Anterior cingulate cortex (tissue), 58 donors: ENCODE measurements at regions not wholly inside any gene's neighbourhood (a gene's known extent, or its start where the extent isn't known, plus 50 kb on each side); places are given as distances from the start of the nearest gene placed in this dataset.

Source experiments
- DNase-seq, 58 donors: peaks; one replicate each; lab custom pipeline; 2025; lab: John Stamatoyannopoulos, UW

DNA sequence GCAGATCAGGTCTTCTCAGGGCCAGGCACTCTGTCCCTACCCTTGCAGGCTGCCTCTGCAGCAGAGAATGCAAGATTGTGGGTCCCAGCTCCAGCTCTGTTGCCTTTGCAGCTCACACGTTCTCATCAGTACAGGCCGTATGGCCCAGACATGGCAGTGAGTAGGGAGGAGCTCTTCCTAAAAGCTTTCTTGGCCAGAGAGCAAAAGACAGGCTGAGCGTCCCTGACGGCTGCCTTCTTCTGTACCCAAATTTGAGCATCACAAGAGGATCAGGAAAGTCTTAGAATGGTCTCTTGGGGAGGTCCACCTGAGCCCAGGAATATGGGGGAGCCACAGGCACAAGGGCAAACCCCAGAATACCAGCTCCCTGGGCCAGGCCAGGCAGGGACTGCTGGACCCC, 266.3 kb upstream of the ZMIZ1 start:
- no peak for DNase-seq

DNA sequence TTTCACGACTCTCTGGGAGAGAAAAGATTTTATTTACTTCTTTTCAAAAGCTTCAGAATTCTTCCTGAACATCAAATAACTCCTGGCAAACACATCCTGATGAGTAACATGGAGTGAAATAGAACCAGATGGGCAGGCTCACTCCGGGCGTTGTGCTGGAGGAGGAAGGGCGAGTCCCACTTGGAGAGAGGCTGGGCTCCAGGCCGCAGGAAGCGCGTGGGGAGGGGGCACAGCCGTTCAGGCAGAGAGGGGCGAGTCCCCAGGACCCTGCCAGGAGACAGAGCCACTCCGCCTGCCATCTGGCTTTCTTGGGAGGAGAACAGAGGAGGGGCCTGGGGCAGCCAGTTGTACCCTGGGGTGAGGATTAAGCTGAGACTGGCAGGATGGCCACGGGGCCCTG, 265.9 kb upstream of the ZMIZ1 start:
- peak in 6 of 58 donors; percentile 6 to 48 (median 18) for DNase-seq

DNA sequence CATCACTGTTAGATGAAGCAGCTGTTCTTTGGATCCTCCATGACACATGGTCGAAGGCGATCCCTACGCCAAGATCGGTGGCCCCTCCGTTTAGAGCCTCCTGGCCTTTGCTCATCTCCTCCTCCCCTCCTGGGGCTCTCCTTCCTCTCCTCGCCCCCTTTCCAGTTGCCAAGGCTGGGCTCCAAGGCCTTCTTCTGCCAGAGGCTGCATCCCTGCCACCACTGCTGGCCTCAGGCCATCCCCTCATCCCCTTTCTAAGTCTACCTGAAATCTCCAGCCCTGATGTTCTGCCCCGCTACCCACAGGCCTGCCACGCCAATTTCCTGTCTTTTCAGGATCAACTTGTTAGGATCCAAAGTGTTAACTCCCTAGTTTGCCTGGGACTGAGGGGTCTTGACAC, 265.1 kb upstream of the ZMIZ1 start:
- DNase-seq = no peak

DNA sequence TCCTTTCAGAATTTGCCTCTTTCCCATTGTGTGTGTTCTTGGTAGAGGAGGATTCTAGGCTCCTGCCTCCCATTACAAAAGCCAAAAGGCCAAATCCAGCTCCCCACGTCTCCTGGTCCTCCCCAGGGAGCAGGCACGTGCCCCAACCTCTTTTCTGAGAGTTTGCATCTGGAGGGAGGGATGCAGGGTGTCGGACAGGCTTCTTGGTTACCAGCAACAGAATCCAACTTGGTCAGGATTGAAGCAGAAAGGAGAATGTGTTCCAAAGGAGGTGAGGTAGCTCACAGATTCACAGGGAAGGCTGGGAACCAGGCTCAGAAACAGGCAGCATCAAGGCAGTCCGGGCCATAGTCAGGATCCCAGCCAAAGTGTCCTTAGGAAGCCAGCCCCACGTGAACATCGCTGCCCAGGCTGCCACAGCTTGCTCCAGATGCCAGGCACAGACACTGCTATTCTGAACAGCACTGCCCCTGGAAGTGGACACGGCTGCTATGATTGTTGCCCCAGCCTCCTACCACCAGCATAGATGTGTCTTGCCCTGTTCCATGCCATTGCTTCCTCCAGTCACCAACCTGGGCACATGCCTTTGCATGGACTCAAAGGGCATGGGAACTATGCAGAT, 264.2 kb upstream of the ZMIZ1 start:
- no peak for DNase-seq

DNA sequence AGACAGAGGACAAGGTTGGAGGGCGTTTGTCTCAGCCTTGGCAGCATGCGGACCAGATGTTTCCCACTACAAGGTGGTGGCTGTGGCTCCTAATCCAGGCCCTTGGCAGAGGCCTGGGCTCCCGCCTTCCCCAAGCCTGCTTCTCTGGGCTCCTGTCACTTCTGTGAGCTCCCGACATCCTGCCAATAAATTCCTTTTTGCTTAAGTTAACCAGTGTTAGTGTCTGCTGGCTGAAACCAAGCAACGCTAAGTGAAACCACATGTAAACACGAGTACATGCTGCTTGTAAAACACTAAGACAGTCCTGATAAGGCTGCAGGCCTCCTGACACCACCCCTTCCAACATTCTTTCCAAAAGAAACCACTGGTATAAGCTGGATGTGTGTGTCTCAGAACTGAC, 263.6 kb upstream of the ZMIZ1 start:
- no peak for DNase-seq

DNA sequence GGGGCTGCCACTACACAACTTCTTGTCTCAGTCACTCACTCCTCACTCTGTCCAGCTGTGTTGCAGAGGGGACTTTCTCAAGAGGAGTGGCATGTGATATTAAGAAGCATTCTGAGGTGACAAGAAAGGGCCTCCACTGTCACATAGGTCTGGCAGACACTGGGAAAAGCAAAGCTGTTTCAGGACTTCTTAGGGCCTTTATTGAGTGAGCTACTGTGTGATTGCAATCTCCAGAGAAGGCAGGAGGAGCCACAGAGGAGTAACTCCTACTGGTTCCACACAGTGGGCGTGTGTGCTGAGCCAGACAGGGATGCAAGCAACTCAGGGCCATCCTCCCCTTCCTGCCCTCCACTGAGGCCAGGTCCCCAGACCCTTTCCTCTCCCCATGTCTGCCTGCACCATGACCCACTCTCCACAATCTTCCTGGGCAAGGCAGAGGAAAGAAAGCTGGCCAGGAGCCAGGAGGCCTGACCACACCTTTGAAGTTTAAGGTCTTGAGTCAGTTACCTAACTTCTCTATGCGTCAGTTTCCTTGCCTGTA, 262.0 kb upstream of the ZMIZ1 start:
- DNase-seq = no peak

DNA sequence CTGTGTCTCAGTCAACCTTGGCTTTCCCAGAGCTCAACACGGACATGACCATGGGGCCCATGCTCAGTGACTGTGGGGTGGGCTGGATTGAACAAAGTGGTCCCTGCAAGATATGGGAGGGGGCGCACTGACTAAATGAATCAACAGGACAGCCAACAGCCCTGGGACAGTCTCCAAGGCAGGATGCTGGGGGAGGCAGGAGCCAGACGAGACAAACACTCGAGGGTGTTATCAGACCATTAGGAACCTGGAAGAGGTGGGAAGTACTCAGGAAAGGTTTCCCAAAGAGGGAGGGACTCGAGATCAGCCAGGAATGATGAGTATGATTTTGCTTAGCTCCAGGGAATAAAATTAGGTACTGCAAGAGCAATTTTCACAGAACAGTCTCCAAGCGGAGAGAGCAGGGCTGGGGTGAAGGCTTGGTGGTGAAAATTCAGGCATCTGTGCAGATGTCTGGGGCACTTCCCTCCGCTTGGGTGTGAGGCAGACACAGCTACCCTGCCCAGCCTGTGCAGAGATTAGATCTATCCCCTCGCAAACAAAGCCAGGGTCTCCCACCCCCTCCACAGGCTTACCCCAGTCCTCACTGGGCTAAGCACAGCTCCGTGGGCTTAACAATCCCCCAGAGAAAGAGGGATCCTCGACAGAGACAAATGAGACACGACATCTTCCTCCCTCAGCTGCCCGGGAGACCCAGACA, 261.1 kb upstream of the ZMIZ1 start:
- no peak for DNase-seq

DNA sequence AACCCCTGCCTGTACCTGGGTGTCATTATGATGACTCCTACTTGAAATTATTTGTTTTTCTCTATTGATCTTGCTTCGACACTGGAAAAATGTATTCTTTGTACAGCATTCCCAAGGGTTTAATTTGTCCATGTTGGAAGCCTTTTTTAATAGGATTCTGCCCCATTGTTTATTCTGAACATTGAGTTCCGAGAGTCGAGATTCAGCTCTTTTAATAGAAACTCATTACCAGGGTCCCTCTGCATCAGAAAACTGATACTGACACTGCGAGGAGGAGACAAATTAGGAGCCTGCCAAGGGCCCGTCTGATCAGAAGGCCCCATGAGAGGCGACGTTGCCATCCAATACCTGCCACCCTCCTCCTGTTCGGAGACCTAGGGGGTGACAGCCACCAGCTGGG, 260.5 kb upstream of the ZMIZ1 start:
- DNase-seq = no peak

DNA sequence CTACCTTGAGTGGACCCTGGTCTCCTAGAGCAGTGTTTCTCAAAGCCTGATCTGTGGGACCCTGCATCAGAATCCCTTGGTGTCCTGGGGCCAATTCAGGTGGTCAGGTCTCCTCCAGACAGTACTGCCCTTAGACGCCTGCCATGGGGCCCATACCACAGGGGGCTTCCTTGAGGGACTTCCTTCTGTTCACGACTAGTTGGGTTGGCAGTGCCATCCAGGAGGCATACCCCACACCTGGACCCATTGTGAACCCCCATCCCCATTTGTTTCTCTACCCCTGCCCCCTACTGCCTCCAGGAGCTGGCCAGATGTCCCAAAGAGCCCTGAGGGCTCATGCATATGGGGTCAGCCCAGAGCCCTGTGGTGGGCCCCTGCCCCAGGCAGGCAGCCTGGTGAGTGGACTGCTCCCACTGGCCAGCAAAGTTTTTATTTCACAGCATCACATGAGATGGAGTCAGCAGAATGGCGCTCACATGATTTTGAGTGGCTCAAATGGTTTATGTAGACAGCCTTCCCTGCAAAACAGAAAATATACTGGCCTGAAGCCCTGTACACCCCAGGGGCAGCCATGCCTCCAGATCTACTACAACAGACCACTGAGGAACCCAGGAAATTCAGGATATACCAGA, 259.9 kb upstream of the ZMIZ1 start:
- no peak for DNase-seq

DNA sequence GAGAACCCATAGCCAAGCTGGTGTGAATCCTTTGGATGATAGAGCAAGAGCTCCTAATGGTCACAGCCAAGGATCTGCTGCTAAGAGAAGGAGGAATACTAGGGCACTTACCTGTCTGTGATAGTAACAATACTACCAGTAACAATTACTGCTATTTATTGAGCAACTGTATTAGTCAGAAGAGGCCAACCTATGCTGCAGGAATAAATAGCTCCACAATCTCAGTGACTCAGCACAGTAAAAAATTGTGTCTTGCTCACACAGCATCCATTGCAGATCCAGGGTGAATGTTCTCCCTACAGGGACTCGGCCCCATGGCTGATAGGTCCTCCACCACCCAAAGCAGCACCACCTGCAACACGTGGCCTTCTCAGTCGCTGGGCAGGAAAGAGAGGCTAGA, 257.6 kb upstream of the ZMIZ1 start:
- no peak for DNase-seq

DNA sequence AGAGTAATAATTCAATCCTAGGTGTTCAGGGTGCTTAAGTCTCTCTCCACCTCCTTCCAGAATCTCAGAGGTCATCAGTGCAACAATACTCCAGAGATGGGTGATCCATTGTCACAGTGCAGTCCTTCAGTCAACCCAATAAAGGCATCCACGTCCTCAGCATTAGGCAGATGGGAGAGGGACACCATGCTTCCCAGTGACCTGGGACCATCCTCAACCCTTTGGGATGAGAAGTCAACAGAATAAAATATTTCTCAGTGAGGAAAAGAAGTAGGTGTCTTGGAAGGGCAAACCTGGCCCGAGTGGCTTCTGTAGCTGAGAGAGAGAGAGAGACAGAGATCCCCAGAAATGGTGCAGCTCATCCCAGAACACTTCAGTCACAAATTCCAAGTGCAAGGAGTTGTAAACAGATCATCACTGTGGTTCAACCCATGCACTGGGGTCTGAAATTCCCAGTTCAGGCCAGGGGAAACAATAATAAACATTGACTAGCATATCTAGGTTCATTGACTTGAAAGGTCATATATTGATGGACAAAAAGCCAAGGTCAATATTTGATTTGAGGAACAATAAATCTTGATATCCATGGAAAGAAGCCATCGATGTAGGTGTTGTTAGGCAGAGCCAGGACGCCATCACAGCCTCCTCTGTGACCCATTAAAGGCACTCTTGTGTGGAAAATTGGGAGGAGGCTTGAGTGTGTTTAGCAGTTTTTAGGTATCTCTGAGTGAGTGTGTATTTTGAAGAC, 256.0 kb upstream of the ZMIZ1 start:
- DNase-seq = no peak

DNA sequence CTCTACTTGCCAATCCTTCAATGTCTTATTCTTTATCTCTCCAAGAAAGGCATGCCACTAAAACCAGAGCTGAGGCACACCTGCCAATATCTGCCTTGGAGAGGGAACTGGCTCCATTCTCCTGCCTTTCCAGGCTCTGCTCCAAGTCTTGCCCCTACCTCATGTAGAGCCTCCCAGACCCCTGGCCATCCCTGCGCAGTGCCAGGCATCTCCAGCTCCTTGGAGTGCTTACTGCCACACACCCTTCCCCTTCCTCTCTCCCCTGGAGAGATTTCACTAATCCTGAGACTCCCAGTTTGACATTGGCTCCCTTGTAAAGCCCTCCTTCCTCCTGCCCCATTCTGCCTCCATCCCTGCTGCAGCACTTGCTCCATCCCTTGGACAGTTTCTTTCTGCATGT, 255.2 kb upstream of the ZMIZ1 start:
- DNase-seq = no peak

DNA sequence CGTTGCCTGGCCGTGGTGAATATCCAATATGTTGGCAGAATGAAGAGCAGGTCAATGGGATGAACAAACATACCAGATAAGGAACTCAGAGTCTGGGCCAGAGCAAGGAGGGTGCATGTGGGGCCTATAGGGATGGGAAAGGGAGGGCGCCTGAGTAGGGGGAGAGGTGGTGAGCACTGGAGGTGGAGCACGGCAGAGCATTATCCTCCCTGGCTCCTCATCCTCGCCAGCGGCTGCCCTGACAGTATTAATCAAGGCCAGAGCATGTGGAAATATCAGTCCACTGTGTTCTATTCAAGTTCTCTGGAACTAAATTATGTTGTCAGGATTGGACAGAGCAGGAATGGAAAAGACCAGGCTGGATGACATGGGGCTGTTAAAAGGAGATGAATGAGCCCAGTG, 254.8 kb upstream of the ZMIZ1 start:
- no peak for DNase-seq

DNA sequence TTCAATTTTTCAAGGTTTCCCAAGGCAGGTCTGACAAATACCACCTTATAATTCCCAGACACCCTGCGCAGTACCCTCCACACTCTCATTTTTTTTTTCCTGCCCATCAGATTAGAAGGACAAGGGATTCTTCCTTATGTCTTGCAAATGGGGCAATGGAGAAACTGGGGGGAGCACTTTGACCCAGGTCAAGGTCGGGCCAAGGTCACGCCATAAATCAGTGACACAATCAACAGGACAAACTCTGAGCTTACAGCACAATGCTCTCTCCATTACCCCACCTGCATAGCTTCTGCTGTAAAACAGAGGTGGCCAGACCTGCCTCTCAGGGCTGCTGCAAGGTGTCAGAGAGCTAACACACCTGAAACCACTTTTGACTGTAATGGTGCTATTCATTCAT, 254.4 kb upstream of the ZMIZ1 start:
- DNase-seq = no peak

DNA sequence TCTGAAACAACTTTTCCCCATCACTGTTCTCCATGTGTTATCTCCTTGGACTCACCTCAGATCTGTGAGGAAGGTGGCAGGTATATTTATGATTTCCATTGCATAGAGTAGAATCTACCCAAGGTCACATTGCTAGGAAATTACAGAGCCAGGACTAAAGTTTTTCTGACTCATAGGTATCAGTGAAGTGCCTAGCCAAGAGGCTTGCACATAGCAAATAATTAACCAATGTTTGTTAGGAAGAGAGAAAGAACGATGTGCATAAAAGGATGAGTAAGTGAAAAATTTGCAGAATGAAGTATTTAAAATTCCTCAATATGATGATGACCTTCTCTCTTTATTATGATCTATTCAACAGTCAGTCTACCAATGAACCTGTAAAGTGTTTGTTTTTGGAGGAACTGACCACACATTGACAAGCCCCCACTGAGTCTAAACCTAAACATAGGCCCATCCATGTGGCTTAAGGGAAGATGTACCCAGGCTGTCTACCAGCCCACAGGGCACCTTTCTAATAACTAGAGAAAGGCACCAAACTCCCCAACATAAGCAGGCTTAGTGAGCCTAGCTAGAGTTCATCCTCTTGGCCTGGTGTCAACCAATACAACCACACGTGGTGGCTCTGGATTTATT, 252.9 kb upstream of the ZMIZ1 start:
- DNase-seq = no peak

DNA sequence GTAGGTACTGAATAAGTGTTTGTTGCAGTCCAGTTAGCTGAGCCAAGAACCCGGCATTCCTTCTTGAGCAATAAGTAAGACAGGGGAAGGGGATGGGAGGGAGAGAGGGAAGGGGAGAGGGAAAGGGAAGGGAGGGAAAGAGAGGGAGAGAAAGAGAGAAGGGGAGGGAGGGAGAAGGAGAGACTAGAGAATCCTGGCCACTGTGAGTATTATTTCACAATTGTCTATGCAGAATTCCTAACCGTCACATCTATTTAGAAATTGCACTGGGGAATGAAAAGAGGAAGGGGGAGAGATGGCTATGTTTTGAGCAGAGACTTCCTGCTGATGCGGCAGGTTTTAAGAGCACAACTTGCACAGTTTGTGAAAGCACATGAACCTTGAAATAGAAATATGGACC, 251.4 kb upstream of the ZMIZ1 start:
- DNase-seq = no peak

DNA sequence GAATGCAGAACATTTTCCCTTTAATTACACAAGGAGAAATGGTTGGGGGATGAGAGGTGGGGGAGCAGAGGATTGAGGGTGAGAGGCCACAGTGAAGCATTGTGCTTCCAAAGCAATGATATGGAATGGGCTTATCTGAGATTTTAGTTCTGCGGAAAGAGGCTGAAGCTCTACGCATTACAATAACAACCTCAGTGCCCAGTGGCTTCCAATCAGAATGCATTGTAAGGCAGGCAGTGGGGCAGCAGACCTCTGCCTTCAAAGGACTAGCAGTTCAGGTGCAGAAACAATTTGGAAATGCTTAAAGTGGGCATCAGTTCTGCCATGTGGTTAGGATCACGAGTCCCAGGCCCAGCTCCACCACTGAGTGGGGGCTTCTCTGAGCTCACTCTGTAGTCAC, 251.0 kb upstream of the ZMIZ1 start:
- DNase-seq = no peak

DNA sequence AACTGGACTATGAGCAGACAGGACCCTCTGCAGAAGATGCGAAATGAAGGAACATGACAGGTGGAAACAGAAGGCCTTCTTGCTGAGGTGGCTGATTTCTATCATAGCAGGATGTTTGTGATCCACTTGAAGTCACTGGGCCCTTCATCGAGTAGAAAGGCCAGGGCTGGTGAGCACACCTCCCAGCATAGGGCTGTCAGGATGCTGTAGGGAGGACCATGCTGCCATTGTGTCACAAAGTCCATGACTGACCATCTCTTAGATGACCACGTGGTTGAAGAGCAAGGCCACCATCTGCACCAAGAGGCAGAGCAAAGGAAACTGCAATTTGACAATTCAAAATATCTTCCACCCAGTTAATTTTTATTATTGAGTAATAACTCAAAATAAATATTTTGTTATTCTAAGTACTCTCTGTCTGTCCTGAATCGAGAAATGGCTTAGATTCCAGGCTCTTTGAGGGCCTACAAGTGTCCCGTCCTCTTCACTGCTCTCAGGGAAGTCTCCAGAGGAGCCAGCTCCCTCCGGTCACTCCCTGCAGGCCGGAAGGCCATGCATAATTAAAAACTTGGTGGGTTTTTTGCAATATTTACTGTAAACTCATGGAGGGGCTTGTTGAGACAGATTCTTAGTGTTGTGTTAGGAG, 249.3 kb upstream of the ZMIZ1 start:
- no peak for DNase-seq

DNA sequence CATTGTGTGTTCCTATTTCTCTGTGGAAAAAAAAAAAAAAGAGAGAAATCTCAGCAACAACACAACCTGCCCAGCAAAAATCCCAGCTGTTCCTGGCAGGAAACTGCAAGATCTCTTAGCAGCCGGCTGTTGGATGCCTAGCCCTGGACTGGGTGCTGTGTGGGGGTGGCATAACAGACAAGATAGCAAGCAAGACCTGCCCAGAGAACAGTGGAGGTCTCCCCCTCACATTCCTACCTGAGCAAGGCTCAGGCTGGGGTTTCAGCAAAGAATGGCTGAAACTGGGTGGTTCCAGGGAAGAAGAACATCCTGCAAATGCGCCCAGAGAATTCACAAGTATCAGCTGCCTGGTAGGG, 248.8 kb upstream of the ZMIZ1 start:
- peak in 3 of 58 donors; percentile 4 to 17 (median 13) for DNase-seq

DNA sequence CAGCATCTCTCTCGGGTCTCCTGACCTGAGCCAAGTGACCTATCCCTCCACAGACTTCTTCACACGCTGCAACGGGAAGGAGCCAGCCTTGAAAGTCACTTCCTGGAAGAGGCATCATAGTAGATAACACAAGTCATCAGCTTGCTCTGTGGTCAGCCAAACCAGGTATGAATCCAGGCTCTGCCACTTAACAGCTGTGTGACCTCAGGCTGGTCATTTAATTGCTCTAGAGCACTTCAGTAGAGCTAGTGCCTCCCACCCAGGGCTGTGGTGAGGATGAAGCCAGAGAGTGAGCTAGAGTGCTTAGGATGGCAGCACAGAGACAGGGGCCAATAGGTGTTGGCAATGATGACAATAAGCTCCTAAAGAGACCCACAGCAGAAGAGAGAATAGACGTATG, 247.7 kb upstream of the ZMIZ1 start:
- no peak for DNase-seq
